HepG2 (cell line): ENCODE measurements at regions not wholly inside any gene's neighbourhood (a gene's known extent, or its start where the extent isn't known, plus 50 kb on each side); places are given as distances from the start of the nearest gene placed in this dataset.

Experiments
- ATAC-seq: fragments of 200-7000 bp; cut with Tn5 transposase; 3 replicates; pipeline ENCODE4 v1.9.1; 2020; ENCODE audit warnings: mild to moderate bottlenecking, moderate library complexity
- BruUV-seq: library from RNA; stranded (reverse); fragments of 400-500 nt; replicated peaks from 2 replicates; lab custom pipeline; 2021; lab: Mats Ljungman, UMichigan
- CTCF ChIA-PET: fragments of 300-600 bp; formaldehyde crosslinking; extraction: SDS; loops from one replicate; lab custom pipeline; 2021; ENCODE audit warnings: low total read pairs, inconsistent platforms, low intra/inter-chr PET ratio; lab: Yijun Ruan, JAX
- POLR2A ChIA-PET: fragments of 350-600 bp; sonication (Branson Sonifier 250); formaldehyde crosslinking; loops from one replicate; lab custom pipeline; 2020; ENCODE audit warnings: antibody characterized with exemption, inconsistent platforms; lab: Yijun Ruan, JAX
- DNase-seq: peaks from one replicate; pipeline ENCODE4 v3.0.0-alpha.2; 2015; ENCODE audit warnings: low spot score
- FAIRE-seq: peaks from 3 replicates; lab custom pipeline; 2011; peaks lifted over from hg19 to GRCh38; lab: Jason Lieb, UNC
- H2AFZ ChIP-seq: one replicate; pipeline ENCODE4 v1.6.1; 2011; ENCODE audit warnings: low read length, inconsistent platforms
- H3K27ac ChIP-seq: fragments of 300-600 bp; 3 replicates; pipeline ENCODE4 v1.8.0; 2011; ENCODE audit warnings: mixed run types, mild to moderate bottlenecking, mixed read lengths, low read length, inconsistent platforms; ENCODE audit not compliant: insufficient read depth; ENCODE audit errors: extremely low read length
- H3K27me3 ChIP-seq, 2 experiments: fragments of 200-600 bp in 1 of 2; 2 replicates in 1 of 2; 3 replicates in 1 of 2; pipeline versions ENCODE4 v1.6.0 to v1.8.0; 2011; ENCODE audit warnings: low read length in 2 of 2, mild to moderate bottlenecking in 2 of 2, moderate library complexity in 2 of 2, inconsistent platforms in 1 of 2; ENCODE audit not compliant: insufficient read depth in 2 of 2, control insufficient read depth in 1 of 2
- H3K36me3 ChIP-seq, 2 experiments: fragments of 200-600 bp in 1 of 2; replicated peaks in 1 of 2; 2 replicates in 1 of 2; 3 replicates in 1 of 2; pipeline versions ENCODE4 v1.5.1 to v1.8.0; 2011; ENCODE audit warnings: low read length in 2 of 2, inconsistent platforms in 1 of 2; ENCODE audit not compliant: insufficient read depth in 2 of 2, control insufficient read depth in 1 of 2
- H3K4me1 ChIP-seq: 2 replicates; pipeline ENCODE4 v1.5.1; 2012; ENCODE audit warnings: low read length, inconsistent platforms; ENCODE audit not compliant: insufficient read depth
- H3K4me2 ChIP-seq: 2 replicates; pipeline ENCODE4 v1.6.0; 2011; ENCODE audit warnings: low read depth, low read length, inconsistent platforms
- H3K4me3 ChIP-seq, 3 experiments: fragments of 200-600 bp in 1 of 3; sonication (generic), shearing (Covaris generic) in 1 of 3; replicated peaks in 1 of 3; 2 replicates each; pipeline ENCODE4 v1.5.1; 2011 to 2016; ENCODE audit warnings: low read length in 3 of 3, inconsistent platforms in 2 of 3, low read depth in 2 of 3, mild to moderate bottlenecking in 2 of 3, control low read depth in 1 of 3, mixed read lengths in 1 of 3; ENCODE audit not compliant: insufficient read depth in 1 of 3
- H3K79me2 ChIP-seq: one replicate; pipeline ENCODE4 v1.6.1; 2011; ENCODE audit warnings: low read length, inconsistent platforms; ENCODE audit not compliant: insufficient read depth
- H3K9ac ChIP-seq: 2 replicates; pipeline ENCODE4 v1.6.0; 2011; ENCODE audit warnings: mild to moderate bottlenecking, low read depth, low read length, inconsistent platforms; ENCODE audit not compliant: insufficient read depth
- H3K9me3 ChIP-seq: 2 replicates; pipeline ENCODE4 v1.5.1; 2012; ENCODE audit warnings: mild to moderate bottlenecking, low read length
- H4K20me1 ChIP-seq: 2 replicates; pipeline ENCODE4 v1.6.0; 2011; ENCODE audit warnings: inconsistent platforms, mild to moderate bottlenecking, low read length, moderate library complexity; ENCODE audit not compliant: insufficient read depth
- ETV6 ChIP-seq: sonication (generic); formaldehyde crosslinking; conservative IDR thresholded peaks from 2 replicates; pipeline ENCODE4 v1.4.0; 2020; ENCODE audit warnings: missing genetic modification reagents
- FOXO1 ChIP-seq: sonication (generic); formaldehyde crosslinking; IDR thresholded peaks from 2 replicates; pipeline ENCODE4 v1.4.0; 2020; ENCODE audit warnings: missing genetic modification reagents
- HNRNPUL1 ChIP-seq: fragments of 200-400 bp; formaldehyde crosslinking; IDR thresholded peaks from 2 replicates; pipeline ENCODE4 v1.6.1; 2017; ENCODE audit warnings: low read depth, mild to moderate bottlenecking, low read length, moderate library complexity
- IKZF4 ChIP-seq: sonication (generic); formaldehyde crosslinking; IDR thresholded peaks from 2 replicates; pipeline ENCODE4 v1.5.1; 2020; ENCODE audit warnings: borderline replicate concordance, mild to moderate bottlenecking, low read depth, missing genetic modification reagents; ENCODE audit errors: not compliant biosample characterization
- NFATC3 ChIP-seq: sonication (generic); formaldehyde crosslinking; IDR thresholded peaks from 2 replicates; pipeline ENCODE4 v1.5.1; 2020; ENCODE audit warnings: mild to moderate bottlenecking, missing genetic modification reagents
- RAD51 ChIP-seq: fragments of 450-650 bp; IDR thresholded peaks from 2 replicates; pipeline ENCODE4 v1.6.1; 2016; ENCODE audit warnings: borderline replicate concordance
- SMAD9 ChIP-seq: sonication (generic); formaldehyde crosslinking; IDR thresholded peaks from 2 replicates; pipeline ENCODE4 v1.5.1; 2020; ENCODE audit warnings: mild to moderate bottlenecking, missing genetic modification reagents
- ZNF556 ChIP-seq: sonication (generic); formaldehyde crosslinking; IDR thresholded peaks from 2 replicates; pipeline ENCODE4 v1.4.0; 2020; ENCODE audit warnings: mild to moderate bottlenecking, missing genetic modification reagents, borderline replicate concordance
- ZNF773 ChIP-seq: sonication (generic); formaldehyde crosslinking; IDR thresholded peaks from 2 replicates; pipeline ENCODE4 v1.4.0; 2020; ENCODE audit warnings: missing genetic modification reagents, borderline replicate concordance
- ZNF781 ChIP-seq: sonication (generic); formaldehyde crosslinking; IDR thresholded peaks from 2 replicates; pipeline ENCODE4 v1.5.1; 2020; ENCODE audit warnings: borderline replicate concordance, mild to moderate bottlenecking, missing genetic modification reagents; ENCODE audit errors: not compliant biosample characterization
- WGBS: methylation state at CpG from one replicate; pipeline ENCODE4 v1.1.6; 2017; ENCODE audit warnings: low lambda C conversion rate; 5-methylcytosine and 5-hydroxymethylcytosine counted together
- in situ Hi-C: cut with HindIII; loops from 2 replicates; pipeline ENCODE4 v1.10.0; 2017; ENCODE audit warnings: low pct_unique_long_range_greater_than_20kb; ENCODE audit not compliant: extremely low pct_ligation_motif_present
- intact Hi-C: fragments of 100-400 bp; cut with micrococcal nuclease; formaldehyde crosslinking; loops from one replicate; pipeline ENCODE4 v1.10.0; 2022; ENCODE audit not compliant: unreplicated experiment
- TF ChIP-seq, protein P1 (sequence below): sonication (generic); formaldehyde crosslinking; IDR thresholded peaks from 2 replicates; pipeline ENCODE4 v1.4.0; 2020; ENCODE audit warnings: mild to moderate bottlenecking, missing genetic modification reagents

DNA sequence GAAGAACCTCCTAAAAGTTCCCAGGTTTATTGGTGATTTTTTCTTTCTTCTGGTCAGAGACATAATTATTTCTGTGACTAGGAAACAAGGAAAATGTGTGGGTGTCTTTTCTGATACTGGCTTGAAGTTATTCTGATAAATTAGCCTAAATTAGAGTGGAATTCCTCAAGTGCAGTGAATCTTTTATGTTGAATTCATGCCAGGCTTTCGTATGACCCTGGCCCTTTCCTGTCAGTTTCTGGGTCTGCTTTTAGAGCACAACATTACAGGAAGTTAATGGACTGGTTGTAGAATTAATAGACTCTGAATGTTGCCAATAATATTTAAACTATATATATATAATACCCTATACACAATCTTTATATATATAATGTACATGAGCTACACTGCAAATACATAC lies 230.6 kb upstream of the KIAA1217 start:
- H3K27me3 ChIP-seq: peaks cover 2 to 4% of the 10 kb centered on the region in 2 experiments; a peak in 1 of 5 replicates
- ChIA-PET POLR2A (no interaction called here), CTCF (no interaction called here)
- H3K27ac ChIP-seq: no peak overlapping the region
- H3K36me3 ChIP-seq: no peaks in the 10 kb centered on the region
- no peak overlapping the region for H3K4me3 ChIP-seq
- H3K4me2 ChIP-seq: no peak overlapping the region
- ATAC-seq (no peak), DNase-seq (no peak), FAIRE-seq (no peak)
- 10% methylated on average over 1 of the region's 1 CpG for WGBS
- H3K79me2 ChIP-seq: no peaks in the 10 kb centered on the region
- in situ Hi-C loops (loop anchor here (25.0 kb wide), 1 partner anchor 534 kb away; no protein-coding TSS in a partner anchor), intact Hi-C loops (no loop called here)
- H3K4me1 ChIP-seq: no peaks in the 10 kb centered on the region
- H2AFZ ChIP-seq: no peak overlapping the region
- H3K9me3 ChIP-seq: no peaks in the 10 kb centered on the region
- TF ChIP-seq ZNF556 (CRISPR knock-in tag) (no peak), IKZF4 (CRISPR knock-in tag) (no peak), RAD51 (no peak), ZNF781 (CRISPR knock-in tag) (no peak), NFATC3 (no peak), ETV6 (CRISPR knock-in tag) (no peak), HNRNPUL1 (no peak), SMAD9 (no peak), FOXO1 (CRISPR knock-in tag) (no peak), ZNF773 (no peak)
- TF ChIP-seq, protein P1, sequence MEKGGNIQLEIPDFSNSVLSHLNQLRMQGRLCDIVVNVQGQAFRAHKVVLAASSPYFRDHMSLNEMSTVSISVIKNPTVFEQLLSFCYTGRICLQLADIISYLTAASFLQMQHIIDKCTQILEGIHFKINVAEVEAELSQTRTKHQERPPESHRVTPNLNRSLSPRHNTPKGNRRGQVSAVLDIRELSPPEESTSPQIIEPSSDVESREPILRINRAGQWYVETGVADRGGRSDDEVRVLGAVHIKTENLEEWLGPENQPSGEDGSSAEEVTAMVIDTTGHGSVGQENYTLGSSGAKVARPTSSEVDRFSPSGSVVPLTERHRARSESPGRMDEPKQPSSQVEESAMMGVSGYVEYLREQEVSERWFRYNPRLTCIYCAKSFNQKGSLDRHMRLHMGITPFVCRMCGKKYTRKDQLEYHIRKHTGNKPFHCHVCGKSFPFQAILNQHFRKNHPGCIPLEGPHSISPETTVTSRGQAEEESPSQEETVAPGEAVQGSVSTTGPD: no peak
- BruUV-seq: no TSS peak
- no peak overlapping the region for H3K9ac ChIP-seq
- no peaks in the 10 kb centered on the region for H4K20me1 ChIP-seq
